NAMALWA (cell line): ENCODE measurements at regions not wholly inside any gene's neighbourhood (a gene's known extent, or its start where the extent isn't known, plus 50 kb on each side); places are given as distances from the start of the nearest gene placed in this dataset.
"Not testable (repeated sequence)": the region's sequence is repeated elsewhere in the genome, so short reads cannot be mapped to it uniquely, and the experiment has no call there.

Experiments
- DNase-seq: peaks from one replicate; pipeline ENCODE4 v3.0.0-alpha.2; 2015; ENCODE audit warnings: low spot score

GRCh38 chr3:166663194-166663593, 716.9 kb downstream of the ZBBX start:
- DNase-seq, result no peak

GRCh38 chr3:166661621-166662020, 718.5 kb downstream of the ZBBX start:
- DNase-seq, result no peak

- no peak for DNase-seq
Observed at GRCh38 chr3:166660962-166661361, 719.1 kb downstream of the ZBBX start.

GRCh38 chr3:166637984-166638530, 742.0 kb downstream of the ZBBX start:
- no peak for DNase-seq

- no peak for DNase-seq
Observed at GRCh38 chr3:166634091-166634746, 745.9 kb downstream of the ZBBX start.

- no peak for DNase-seq
Observed at GRCh38 chr3:166630190-166630589, 749.9 kb downstream of the ZBBX start.

GRCh38 chr3:166613365-166613764, 766.7 kb downstream of the ZBBX start:
- DNase-seq, result no peak

- DNase-seq, result not testable (repeated sequence)
Observed at GRCh38 chr3:166612761-166613160, 767.3 kb downstream of the ZBBX start.

GRCh38 chr3:166607933-166608521, 770.8 kb upstream of the BCHE start:
- DNase-seq, result no peak

- DNase-seq, result no peak
Observed at GRCh38 chr3:166606988-166607387, 769.8 kb upstream of the BCHE start.

- DNase-seq, result no peak
Observed at GRCh38 chr3:166593776-166594175, 756.6 kb upstream of the BCHE start.

- DNase-seq, result no peak
Observed at GRCh38 chr3:166582236-166582635, 745.0 kb upstream of the BCHE start.

GRCh38 chr3:166580561-166580960, 743.3 kb upstream of the BCHE start:
- DNase-seq, result no peak

GRCh38 chr3:166575161-166575560, 737.9 kb upstream of the BCHE start:
- DNase-seq, result no peak

GRCh38 chr3:166571686-166572085, 734.5 kb upstream of the BCHE start:
- not testable (repeated sequence) for DNase-seq

GRCh38 chr3:166570102-166570501, 732.9 kb upstream of the BCHE start:
- DNase-seq, result no peak

- DNase-seq, result no peak
Observed at GRCh38 chr3:166569589-166569988, 732.4 kb upstream of the BCHE start.

- DNase-seq, result no peak
Observed at GRCh38 chr3:166560253-166560652, 723.0 kb upstream of the BCHE start.

GRCh38 chr3:166556955-166557354, 719.7 kb upstream of the BCHE start:
- DNase-seq, result no peak

- DNase-seq, result no peak
Observed at GRCh38 chr3:166554023-166554422, 716.8 kb upstream of the BCHE start.

- DNase-seq, result no peak
Observed at GRCh38 chr3:166533740-166534139, 696.5 kb upstream of the BCHE start.

- no peak for DNase-seq
Observed at GRCh38 chr3:166531730-166532129, 694.5 kb upstream of the BCHE start.

GRCh38 chr3:166527325-166527724, 690.1 kb upstream of the BCHE start:
- DNase-seq, result no peak

- DNase-seq, result no peak
Observed at GRCh38 chr3:166526881-166527280, 689.7 kb upstream of the BCHE start.
